Mesothelial cell of epicardium (in vitro differentiated cells): ENCODE measurements at regions not wholly inside any gene's neighbourhood (a gene's known extent, or its start where the extent isn't known, plus 50 kb on each side); places are given as distances from the start of the nearest gene placed in this dataset.
A peak's percentile ranks its signal among the peaks of the same experiment; 100 is the strongest.

Source experiments
- DNase-seq, 2 experiments: peaks; one replicate each; pipeline ENCODE4 v3.0.0; 2021; ENCODE audit warnings: low spot score in 2 of 2; ENCODE audit not compliant: unreplicated experiment in 2 of 2
- H3K27ac Mint-ChIP-seq: 2 replicates; pipeline ENCODE4 v1.8.0; 2021; ENCODE audit warnings: mixed read lengths
- H3K27me3 Mint-ChIP-seq: 2 replicates; pipeline ENCODE4 v1.8.0; 2021; ENCODE audit warnings: low read depth, mixed read lengths
- H3K36me3 Mint-ChIP-seq: 2 replicates; pipeline ENCODE4 v1.8.0; 2021; ENCODE audit warnings: mixed read lengths
- H3K4me1 Mint-ChIP-seq: 2 replicates; pipeline ENCODE4 v1.8.0; 2021; ENCODE audit warnings: mixed read lengths
- H3K4me3 Mint-ChIP-seq: 2 replicates; pipeline ENCODE4 v1.8.0; 2021; ENCODE audit warnings: mild to moderate bottlenecking, moderate library complexity, mixed read lengths
- H3K9me3 Mint-ChIP-seq: 2 replicates; pipeline ENCODE4 v1.8.0; 2021; ENCODE audit warnings: mixed read lengths
- TF ChIP-seq, protein P1 (sequence below): fragments of 200-600 bp; sonication (generic); IDR thresholded peaks from one replicate; pipeline ENCODE4 v1.5.0; 2021; ENCODE audit warnings: antibody characterized with exemption; ENCODE audit not compliant: unreplicated experiment

DNA sequence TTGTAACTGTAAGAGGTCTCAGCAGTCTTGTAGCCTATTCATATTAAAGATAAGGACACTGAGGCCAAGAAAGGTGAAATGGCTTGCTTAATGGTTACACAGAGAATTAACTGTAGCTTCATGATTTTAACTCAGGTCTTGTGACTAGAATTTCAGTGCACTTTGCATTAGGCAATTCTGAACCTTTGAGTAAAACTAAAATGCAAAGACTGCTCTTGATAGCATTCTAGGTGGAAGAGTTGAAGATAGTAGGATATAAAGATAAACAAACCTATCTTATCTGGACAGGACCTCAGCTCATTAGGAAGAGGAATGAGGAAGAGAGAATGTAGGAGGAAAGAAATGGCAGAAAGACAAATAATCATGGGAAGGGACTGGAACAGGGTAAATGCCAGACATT, 68.6 kb upstream of the RGL1 start:
- no peaks in the 10 kb centered on the region for H3K36me3 Mint-ChIP-seq

DNA sequence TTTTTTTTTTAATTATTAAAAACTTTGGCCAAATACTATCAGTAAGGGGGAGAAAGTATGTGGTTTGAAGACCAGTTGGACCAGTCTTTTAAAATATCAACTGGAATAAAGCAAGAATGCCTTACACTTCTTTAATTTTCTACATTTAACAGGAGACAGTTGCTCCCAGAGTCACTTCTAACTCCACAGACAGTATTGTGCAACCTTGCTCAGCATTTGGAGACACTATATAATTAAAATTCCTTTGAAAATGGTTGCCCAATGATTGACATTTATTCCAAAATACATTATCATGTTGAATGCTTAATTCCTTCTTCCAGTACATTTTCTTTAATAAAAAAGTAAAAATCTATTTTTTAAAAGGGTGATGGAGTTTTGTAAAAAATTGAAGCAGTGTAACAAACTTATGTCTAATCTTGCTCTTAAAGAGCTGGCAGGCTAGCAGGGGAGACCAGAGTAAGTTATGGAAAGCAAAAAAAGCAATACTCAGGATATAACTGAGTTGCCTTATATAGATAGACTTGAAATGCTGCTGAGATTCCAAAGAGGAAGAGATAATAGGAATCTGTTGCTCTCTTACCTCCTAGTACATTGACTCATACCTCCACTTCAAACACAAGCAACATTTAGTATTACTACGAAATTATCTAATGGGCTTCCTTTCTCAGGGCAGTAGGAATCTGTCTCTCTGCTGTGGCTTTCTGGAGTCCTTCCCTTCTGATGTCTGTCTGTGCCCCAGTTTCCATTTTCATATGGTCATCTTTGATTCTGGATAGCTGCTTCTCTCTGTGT, 69.7 kb upstream of the RGL1 start:
- no peak overlapping the region for H3K4me3 Mint-ChIP-seq
- no peaks in the 10 kb centered on the region for H3K36me3 Mint-ChIP-seq
- no peak for DNase-seq
- TF ChIP-seq, protein P1, sequence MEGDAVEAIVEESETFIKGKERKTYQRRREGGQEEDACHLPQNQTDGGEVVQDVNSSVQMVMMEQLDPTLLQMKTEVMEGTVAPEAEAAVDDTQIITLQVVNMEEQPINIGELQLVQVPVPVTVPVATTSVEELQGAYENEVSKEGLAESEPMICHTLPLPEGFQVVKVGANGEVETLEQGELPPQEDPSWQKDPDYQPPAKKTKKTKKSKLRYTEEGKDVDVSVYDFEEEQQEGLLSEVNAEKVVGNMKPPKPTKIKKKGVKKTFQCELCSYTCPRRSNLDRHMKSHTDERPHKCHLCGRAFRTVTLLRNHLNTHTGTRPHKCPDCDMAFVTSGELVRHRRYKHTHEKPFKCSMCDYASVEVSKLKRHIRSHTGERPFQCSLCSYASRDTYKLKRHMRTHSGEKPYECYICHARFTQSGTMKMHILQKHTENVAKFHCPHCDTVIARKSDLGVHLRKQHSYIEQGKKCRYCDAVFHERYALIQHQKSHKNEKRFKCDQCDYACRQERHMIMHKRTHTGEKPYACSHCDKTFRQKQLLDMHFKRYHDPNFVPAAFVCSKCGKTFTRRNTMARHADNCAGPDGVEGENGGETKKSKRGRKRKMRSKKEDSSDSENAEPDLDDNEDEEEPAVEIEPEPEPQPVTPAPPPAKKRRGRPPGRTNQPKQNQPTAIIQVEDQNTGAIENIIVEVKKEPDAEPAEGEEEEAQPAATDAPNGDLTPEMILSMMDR, result no peak
- no peaks in the 10 kb centered on the region for H3K27me3 Mint-ChIP-seq
- peaks cover 75% of the 10 kb centered on the region for H3K4me1 Mint-ChIP-seq
- peak overlapping the region; percentile 91 for H3K27ac Mint-ChIP-seq
- no peaks in the 10 kb centered on the region for H3K9me3 Mint-ChIP-seq

More for the DNA sequence above, 68.6 kb upstream of the RGL1 start:
- TF ChIP-seq, protein P1, result no peak
- DNase-seq, result no peak
- Mint-ChIP-seq H3K27ac (peak overlapping the region; percentile 77), H3K4me3 (no peak overlapping the region), H3K4me1 (peaks cover 64% of the 10 kb centered on the region), H3K27me3 (no peaks in the 10 kb centered on the region), H3K9me3 (no peaks in the 10 kb centered on the region)

DNA sequence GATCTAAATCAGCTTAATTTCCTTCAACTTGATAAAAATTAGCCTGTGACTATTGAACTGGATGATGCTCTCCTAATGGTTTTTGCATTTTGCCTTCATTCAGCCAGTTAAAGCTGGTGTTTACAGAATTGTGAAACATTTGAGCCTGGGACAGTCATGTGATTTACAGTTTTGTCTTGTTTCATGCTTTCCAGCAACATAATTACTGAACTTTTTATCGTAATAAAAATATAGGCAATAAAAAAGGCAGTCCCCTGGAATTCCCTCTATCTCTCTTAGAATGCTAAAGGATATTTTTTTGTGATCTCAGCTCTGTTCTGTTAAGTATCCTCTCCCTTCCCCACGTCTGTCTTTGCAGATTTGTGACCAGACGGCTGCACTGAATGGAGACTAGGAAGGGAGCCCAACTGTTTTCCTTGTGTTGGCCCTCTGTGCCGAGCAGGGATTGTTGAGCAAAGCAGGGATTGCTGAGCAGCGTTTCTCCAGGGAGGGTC, 70.3 kb upstream of the RGL1 start:
- Mint-ChIP-seq H3K4me1 (peaks cover 75% of the 10 kb centered on the region), H3K9me3 (no peaks in the 10 kb centered on the region), H3K27me3 (no peaks in the 10 kb centered on the region), H3K36me3 (no peaks in the 10 kb centered on the region), H3K4me3 (peak overlapping the region; percentile 2), H3K27ac (peak overlapping the region; percentile 91)
- no peak for DNase-seq
- TF ChIP-seq, protein P1, result no peak

DNA sequence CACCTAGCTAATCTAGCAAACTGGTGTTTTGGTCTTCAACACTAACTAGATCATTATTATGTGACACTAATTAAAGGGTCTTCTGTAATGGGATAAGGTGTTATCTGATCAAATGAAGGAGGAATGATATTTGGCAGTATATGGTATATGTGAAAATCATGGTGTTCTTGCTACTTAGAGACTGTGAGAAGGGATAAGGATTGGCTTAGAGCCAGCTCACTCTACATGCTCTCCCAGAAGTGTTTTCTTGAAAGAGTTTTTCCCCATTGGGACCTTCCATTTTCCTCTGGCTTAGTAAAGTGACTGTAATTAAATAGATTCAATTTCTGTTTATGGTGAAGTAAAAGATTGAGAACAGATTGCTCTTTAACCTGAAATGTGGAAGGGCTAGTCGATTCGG, 71.2 kb upstream of the RGL1 start:
- DNase-seq, result no peak
- H3K27me3 Mint-ChIP-seq, result no peaks in the 10 kb centered on the region
- H3K4me3 Mint-ChIP-seq, result no peak overlapping the region
- H3K4me1 Mint-ChIP-seq, result peaks cover 71% of the 10 kb centered on the region
- TF ChIP-seq, protein P1, result no peak
- peak overlapping the region; percentile 91 for H3K27ac Mint-ChIP-seq
- H3K9me3 Mint-ChIP-seq, result no peaks in the 10 kb centered on the region
- H3K36me3 Mint-ChIP-seq, result no peaks in the 10 kb centered on the region

DNA sequence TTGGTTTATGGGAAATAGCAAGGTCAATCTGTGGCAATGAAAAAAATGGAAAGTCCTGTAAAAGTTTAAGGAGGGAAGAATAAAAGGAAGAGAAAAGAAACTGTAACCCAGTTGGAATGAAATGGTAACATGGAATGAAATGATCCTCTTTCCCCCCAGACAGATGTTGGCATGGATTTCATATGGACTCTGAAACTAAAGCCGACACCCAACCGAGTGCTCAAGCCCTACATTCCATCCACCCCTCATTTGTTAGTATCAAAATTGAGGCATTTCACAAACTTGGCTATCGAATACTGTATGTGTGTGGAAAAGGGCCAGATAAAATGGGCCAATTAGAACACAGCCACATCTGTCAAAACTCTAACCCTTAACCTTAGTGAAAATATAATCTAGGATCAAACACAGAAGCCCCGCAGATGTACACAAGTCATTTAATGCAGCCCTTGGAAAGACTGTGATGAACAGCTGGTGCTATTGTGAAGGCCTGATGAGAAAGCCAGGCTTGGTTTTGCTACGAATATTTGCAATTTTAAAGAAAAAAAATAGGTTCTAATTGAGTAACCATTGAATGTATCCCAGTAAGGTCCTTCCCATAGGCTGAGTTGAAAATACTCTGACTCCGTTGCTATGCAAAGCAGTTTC, 72.6 kb upstream of the RGL1 start:
- Mint-ChIP-seq H3K36me3 (no peaks in the 10 kb centered on the region), H3K4me1 (peaks cover 66% of the 10 kb centered on the region), H3K4me3 (no peak overlapping the region), H3K27ac (no peak overlapping the region), H3K27me3 (no peaks in the 10 kb centered on the region), H3K9me3 (no peaks in the 10 kb centered on the region)
- DNase-seq, result no peak
- TF ChIP-seq, protein P1, result no peak
